ENCODE measurements at regions not wholly inside any gene's neighbourhood (a gene's known extent, or its start where the extent isn't known, plus 50 kb on each side); places are given as distances from the start of the nearest gene placed in this dataset.

DNA sequence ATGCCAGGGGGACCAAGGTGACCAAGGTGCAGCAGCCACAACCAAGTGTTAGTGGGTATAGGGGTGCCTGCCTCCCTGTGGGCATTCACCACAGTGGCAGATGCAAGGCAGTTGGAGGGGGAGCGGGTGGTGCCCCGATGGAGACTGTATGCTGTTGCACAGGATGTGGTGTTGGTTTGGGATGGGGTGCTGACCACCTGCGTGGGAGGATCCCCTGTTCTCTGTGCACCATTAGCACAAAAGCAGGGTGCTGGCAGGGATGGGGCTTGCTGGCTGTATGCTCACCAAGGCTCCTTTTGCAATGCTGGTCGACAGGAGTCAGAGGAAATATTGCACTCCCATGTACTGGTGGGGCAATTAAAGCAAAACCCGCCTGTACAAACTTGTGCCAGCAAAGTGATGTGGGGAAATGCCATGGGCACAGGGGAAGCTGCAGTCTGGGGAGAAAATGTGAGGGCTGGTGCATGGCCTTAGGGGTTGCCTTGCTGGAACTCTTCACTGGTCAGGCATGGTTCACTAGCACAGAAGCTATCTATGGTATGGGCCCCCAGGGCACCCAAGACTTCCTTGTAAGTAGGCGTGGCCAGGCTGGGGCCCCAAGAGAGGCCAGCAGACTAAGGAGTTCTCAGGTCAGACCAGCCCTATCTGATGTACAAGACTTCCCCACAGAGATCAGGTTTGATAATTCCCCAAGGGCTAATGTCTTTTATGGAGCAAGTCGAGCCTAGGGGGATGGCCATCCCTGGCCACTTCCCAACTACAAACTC is 51.9 kb upstream of the GNAT3 start (continued):
- no peak for TF ChIP-seq RNF2 (IDR thresholded peaks at IDR 0.05; ENCODE audit: borderline replicate concordance, low read depth, low read length, missing control alignments, poor library complexity, severe bottlenecking)
- TF ChIP-seq, protein P1, sequence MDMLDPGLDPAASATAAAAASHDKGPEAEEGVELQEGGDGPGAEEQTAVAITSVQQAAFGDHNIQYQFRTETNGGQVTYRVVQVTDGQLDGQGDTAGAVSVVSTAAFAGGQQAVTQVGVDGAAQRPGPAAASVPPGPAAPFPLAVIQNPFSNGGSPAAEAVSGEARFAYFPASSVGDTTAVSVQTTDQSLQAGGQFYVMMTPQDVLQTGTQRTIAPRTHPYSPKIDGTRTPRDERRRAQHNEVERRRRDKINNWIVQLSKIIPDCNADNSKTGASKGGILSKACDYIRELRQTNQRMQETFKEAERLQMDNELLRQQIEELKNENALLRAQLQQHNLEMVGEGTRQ (IDR thresholded peaks at IDR 0.05; ENCODE audit: low read length): no peak
- TF ChIP-seq EGR1 (IDR thresholded peaks at IDR 0.05; ENCODE audit: borderline replicate concordance, low read depth, low read length): no peak
- TF ChIP-seq CBX5 (IDR thresholded peaks at IDR 0.05; ENCODE audit: low read depth, low read length): no peak

All from H1 (cell line).